Glomerular visceral epithelial cell (primary cell): ENCODE measurements at regions not wholly inside any gene's neighbourhood (a gene's known extent, or its start where the extent isn't known, plus 50 kb on each side); places are given as distances from the start of the nearest gene placed in this dataset.
"Not testable (repeated sequence)": the region's sequence is repeated elsewhere in the genome, so short reads cannot be mapped to it uniquely, and the experiment has no call there.

Experiments
- DNase-seq: peaks from one replicate; pipeline ENCODE4 v3.0.0-alpha.2; 2016; ENCODE audit errors: extremely low spot score

- no peak for DNase-seq
These were observed 353.9 kb upstream of the PAPPA start for GRCh38 chr9:115799734-115800133.

GRCh38 chr9:115804206-115804605 is 349.4 kb upstream of the PAPPA start:
- no peak for DNase-seq

- DNase-seq, result peak; percentile 11
These were observed 345.5 kb upstream of the PAPPA start for GRCh38 chr9:115808108-115808507.

GRCh38 chr9:115808695-115809094 is 344.9 kb upstream of the PAPPA start:
- DNase-seq, result peak; percentile 56

- peak; percentile 0 for DNase-seq
These were observed 343.4 kb upstream of the PAPPA start for GRCh38 chr9:115810166-115810565.

GRCh38 chr9:115814081-115814480 is 339.5 kb upstream of the PAPPA start:
- DNase-seq, result no peak

- no peak for DNase-seq
These were observed 337.8 kb upstream of the PAPPA start for GRCh38 chr9:115815786-115816185.

- DNase-seq, result not testable (repeated sequence)
These were observed 334.9 kb upstream of the PAPPA start for GRCh38 chr9:115818651-115819050.

- no peak for DNase-seq
These were observed 321.6 kb upstream of the PAPPA start for GRCh38 chr9:115832031-115832430.

- DNase-seq, result no peak
These were observed 316.0 kb upstream of the PAPPA start for GRCh38 chr9:115837618-115838017.

- DNase-seq, result no peak
These were observed 315.2 kb upstream of the PAPPA start for GRCh38 chr9:115838417-115838816.

- DNase-seq, result not testable (repeated sequence)
These were observed 309.2 kb upstream of the PAPPA start for GRCh38 chr9:115844433-115844832.

- DNase-seq, result peak; percentile 6
These were observed 307.8 kb upstream of the PAPPA start for GRCh38 chr9:115845648-115846312.

GRCh38 chr9:115847216-115847615 is 306.4 kb upstream of the PAPPA start:
- DNase-seq, result peak; percentile 8

GRCh38 chr9:115849679-115850412 is 303.7 kb upstream of the PAPPA start:
- no peak for DNase-seq

- peak; percentile 13 for DNase-seq
These were observed 302.9 kb upstream of the PAPPA start for GRCh38 chr9:115850548-115851304.

- DNase-seq, result peak; percentile 42
These were observed 298.0 kb upstream of the PAPPA start for GRCh38 chr9:115855458-115856133.

- DNase-seq, result not testable (repeated sequence)
These were observed 295.2 kb upstream of the PAPPA start for GRCh38 chr9:115858421-115858820.

- DNase-seq, result no peak
These were observed 291.6 kb upstream of the PAPPA start for GRCh38 chr9:115862021-115862420.

GRCh38 chr9:115864581-115864980 is 289.0 kb upstream of the PAPPA start:
- DNase-seq, result no peak

- no peak for DNase-seq
These were observed 286.3 kb upstream of the PAPPA start for GRCh38 chr9:115867326-115867725.

GRCh38 chr9:115877852-115878438 is 275.6 kb upstream of the PAPPA start:
- DNase-seq, result peak; percentile 25
